Parathyroid adenoma (tissue), 2 donors: ENCODE measurements at regions not wholly inside any gene's neighbourhood (a gene's known extent, or its start where the extent isn't known, plus 50 kb on each side); places are given as distances from the start of the nearest gene placed in this dataset.

Source experiments
- H2AFZ ChIP-seq: fragments of 300-600 bp; sonication (generic); one replicate; pipeline ENCODE4 v1.7.0; 2017; ENCODE audit warnings: antibody characterized with exemption, mild to moderate bottlenecking
- H3K27ac ChIP-seq: fragments of 300-600 bp; sonication (generic); one replicate; pipeline ENCODE4 v1.7.0; 2017
- H3K27me3 ChIP-seq: fragments of 300-600 bp; sonication (generic); one replicate; pipeline ENCODE4 v1.7.0; 2017; ENCODE audit warnings: low read length; ENCODE audit not compliant: control insufficient read depth, insufficient read depth
- H3K36me3 ChIP-seq: fragments of 300-600 bp; sonication (generic); one replicate; pipeline ENCODE4 v1.7.0; 2017; ENCODE audit warnings: low read length; ENCODE audit not compliant: control insufficient read depth, insufficient read depth
- H3K4me1 ChIP-seq: fragments of 300-600 bp; sonication (generic); one replicate; pipeline ENCODE4 v1.7.0; 2017; ENCODE audit warnings: control low read depth
- H3K4me2 ChIP-seq: fragments of 300-600 bp; sonication (generic); one replicate; pipeline ENCODE4 v1.7.0; 2017; ENCODE audit warnings: low read length
- H3K4me3 ChIP-seq: fragments of 300-600 bp; sonication (generic); one replicate; pipeline ENCODE4 v1.7.0; 2017; ENCODE audit warnings: low read depth, low read length
- H3K79me2 ChIP-seq: fragments of 300-600 bp; sonication (generic); one replicate; pipeline ENCODE4 v1.7.0; 2017; ENCODE audit warnings: control low read depth
- H3K9ac ChIP-seq: fragments of 300-600 bp; sonication (generic); one replicate; pipeline ENCODE4 v1.7.0; 2017; ENCODE audit warnings: mild to moderate bottlenecking
- H3K9me3 ChIP-seq: fragments of 300-600 bp; sonication (generic); one replicate; pipeline ENCODE4 v1.7.0; 2017; ENCODE audit warnings: low read length; ENCODE audit not compliant: control insufficient read depth
- CTCF ChIP-seq: fragments of 300-600 bp; sonication (generic); IDR thresholded peaks from one replicate; pipeline ENCODE4 v1.7.0; 2017; ENCODE audit warnings: antibody characterized with exemption, mild to moderate bottlenecking
- donor health status: primary hyperparathyroidism.

GRCh38 chr11:116188350-116188749 lies 584.4 kb downstream of the BUD13 start:
- no peaks in the 10 kb centered on the region for H3K27me3 ChIP-seq
- no peak overlapping the region for H3K4me2 ChIP-seq
- H3K9me3 ChIP-seq = no peaks in the 10 kb centered on the region
- H3K4me1 ChIP-seq = no peaks in the 10 kb centered on the region
- H3K9ac ChIP-seq = no peak overlapping the region
- H3K4me3 ChIP-seq = no peak overlapping the region
- H2AFZ ChIP-seq = no peak overlapping the region
- H3K36me3 ChIP-seq = no peaks in the 10 kb centered on the region
- no peak for TF ChIP-seq CTCF
- H3K27ac ChIP-seq = no peak overlapping the region
- no peaks in the 10 kb centered on the region for H3K79me2 ChIP-seq

GRCh38 chr11:116187026-116187425 lies 585.8 kb downstream of the BUD13 start:
- Histone ChIP-seq H3K4me1 (no peaks in the 10 kb centered on the region), H3K36me3 (no peaks in the 10 kb centered on the region), H3K9me3 (no peaks in the 10 kb centered on the region), H3K4me3 (no peak overlapping the region), H3K9ac (no peak overlapping the region), H3K27me3 (no peaks in the 10 kb centered on the region), H3K27ac (no peak overlapping the region), H3K4me2 (no peak overlapping the region), H2AFZ (no peak overlapping the region), H3K79me2 (no peaks in the 10 kb centered on the region)
- TF ChIP-seq CTCF = no peak

GRCh38 chr11:116185551-116185950 lies 587.2 kb downstream of the BUD13 start:
- H3K36me3 ChIP-seq = no peaks in the 10 kb centered on the region
- no peak overlapping the region for H3K9ac ChIP-seq
- H3K27ac ChIP-seq = no peak overlapping the region
- no peaks in the 10 kb centered on the region for H3K4me1 ChIP-seq
- no peak overlapping the region for H2AFZ ChIP-seq
- H3K4me2 ChIP-seq = no peak overlapping the region
- H3K79me2 ChIP-seq = no peaks in the 10 kb centered on the region
- no peak overlapping the region for H3K4me3 ChIP-seq
- no peaks in the 10 kb centered on the region for H3K9me3 ChIP-seq
- H3K27me3 ChIP-seq = no peaks in the 10 kb centered on the region
- no peak for TF ChIP-seq CTCF

- Histone ChIP-seq H3K27ac (no peak overlapping the region), H3K9ac (no peak overlapping the region), H3K4me1 (no peaks in the 10 kb centered on the region), H3K4me3 (no peak overlapping the region), H3K4me2 (no peak overlapping the region), H3K36me3 (no peaks in the 10 kb centered on the region), H2AFZ (no peak overlapping the region), H3K9me3 (no peaks in the 10 kb centered on the region), H3K79me2 (no peaks in the 10 kb centered on the region), H3K27me3 (no peaks in the 10 kb centered on the region)
- no peak for TF ChIP-seq CTCF
These were observed 588.0 kb downstream of the BUD13 start for GRCh38 chr11:116184763-116185162.

GRCh38 chr11:116182356-116182966 lies 590.3 kb downstream of the BUD13 start:
- no peaks in the 10 kb centered on the region for H3K27me3 ChIP-seq
- no peak for TF ChIP-seq CTCF
- no peaks in the 10 kb centered on the region for H3K9me3 ChIP-seq
- no peaks in the 10 kb centered on the region for H3K36me3 ChIP-seq
- H3K4me2 ChIP-seq = no peak overlapping the region
- no peaks in the 10 kb centered on the region for H3K4me1 ChIP-seq
- no peak overlapping the region for H3K9ac ChIP-seq
- no peak overlapping the region for H3K27ac ChIP-seq
- H2AFZ ChIP-seq = no peak overlapping the region
- H3K79me2 ChIP-seq = no peaks in the 10 kb centered on the region
- H3K4me3 ChIP-seq = no peak overlapping the region
